ENCODE measurements at regions not wholly inside any gene's neighbourhood (a gene's known extent, or its start where the extent isn't known, plus 50 kb on each side); places are given as distances from the start of the nearest gene placed in this dataset.
"Not testable (repeated sequence)": the region's sequence is repeated elsewhere in the genome, so short reads cannot be mapped to it uniquely, and the experiment has no call there.

- no peak for DNase-seq (ENCODE audit: extremely low read depth in 1 of 2, low read depth in 1 of 2)
These were observed 63.3 kb downstream of the POU4F1 start for GRCh38 chr13:78540058-78540457.

- not testable (repeated sequence) for DNase-seq (ENCODE audit: extremely low read depth in 1 of 2, low read depth in 1 of 2)
These were observed 77.3 kb downstream of the POU4F1 start for GRCh38 chr13:78526044-78526443.

GRCh38 chr13:78524936-78525335, 78.4 kb downstream of the POU4F1 start:
- no peak for DNase-seq (ENCODE audit: extremely low read depth in 1 of 2, low read depth in 1 of 2)

- DNase-seq (ENCODE audit: extremely low read depth in 1 of 2, low read depth in 1 of 2) = no peak
These were observed 82.3 kb downstream of the POU4F1 start for GRCh38 chr13:78521091-78521490.

- no peak for DNase-seq (ENCODE audit: extremely low read depth in 1 of 2, low read depth in 1 of 2)
These were observed 82.9 kb downstream of the POU4F1 start for GRCh38 chr13:78520425-78520824.

- not testable (repeated sequence) for DNase-seq (ENCODE audit: extremely low read depth in 1 of 2, low read depth in 1 of 2)
These were observed 84.9 kb downstream of the POU4F1 start for GRCh38 chr13:78518482-78518881.

- DNase-seq (ENCODE audit: extremely low read depth in 1 of 2, low read depth in 1 of 2) = no peak
These were observed 103.5 kb downstream of the POU4F1 start for GRCh38 chr13:78499802-78500201.

- DNase-seq (ENCODE audit: extremely low read depth in 1 of 2, low read depth in 1 of 2) = no peak
These were observed 105.5 kb downstream of the POU4F1 start for GRCh38 chr13:78497702-78498355.

- DNase-seq (ENCODE audit: extremely low read depth in 1 of 2, low read depth in 1 of 2) = no peak
These were observed 111.4 kb downstream of the POU4F1 start for GRCh38 chr13:78491978-78492377.

- DNase-seq (ENCODE audit: extremely low read depth in 1 of 2, low read depth in 1 of 2) = not testable (repeated sequence)
These were observed 113.1 kb downstream of the POU4F1 start for GRCh38 chr13:78490225-78490624.

- no peak for DNase-seq (ENCODE audit: extremely low read depth in 1 of 2, low read depth in 1 of 2)
These were observed 115.6 kb downstream of the POU4F1 start for GRCh38 chr13:78487707-78488106.

GRCh38 chr13:78485803-78486202, 117.5 kb downstream of the POU4F1 start:
- no peak for DNase-seq (ENCODE audit: extremely low read depth in 1 of 2, low read depth in 1 of 2)

- DNase-seq (ENCODE audit: extremely low read depth in 1 of 2, low read depth in 1 of 2) = no peak
These were observed 125.2 kb downstream of the POU4F1 start for GRCh38 chr13:78478183-78478582.

- no peak for DNase-seq (ENCODE audit: extremely low read depth in 1 of 2, low read depth in 1 of 2)
These were observed 126.4 kb downstream of the POU4F1 start for GRCh38 chr13:78476910-78477309.

GRCh38 chr13:78468621-78469020, 134.7 kb downstream of the POU4F1 start:
- DNase-seq (ENCODE audit: extremely low read depth in 1 of 2, low read depth in 1 of 2) = no peak

- no peak for DNase-seq (ENCODE audit: extremely low read depth in 1 of 2, low read depth in 1 of 2)
These were observed 138.1 kb downstream of the POU4F1 start for GRCh38 chr13:78465250-78465649.

- no peak for DNase-seq (ENCODE audit: extremely low read depth in 1 of 2, low read depth in 1 of 2)
These were observed 143.2 kb downstream of the POU4F1 start for GRCh38 chr13:78460176-78460575.

GRCh38 chr13:78443839-78444238, 159.5 kb downstream of the POU4F1 start:
- DNase-seq (ENCODE audit: extremely low read depth in 1 of 2, low read depth in 1 of 2) = no peak

GRCh38 chr13:78437781-78438180, 165.6 kb downstream of the POU4F1 start:
- DNase-seq (ENCODE audit: extremely low read depth in 1 of 2, low read depth in 1 of 2) = no peak

GRCh38 chr13:78436311-78436710, 167.0 kb downstream of the POU4F1 start:
- DNase-seq (ENCODE audit: extremely low read depth in 1 of 2, low read depth in 1 of 2) = no peak

- no peak for DNase-seq (ENCODE audit: extremely low read depth in 1 of 2, low read depth in 1 of 2)
These were observed 172.0 kb downstream of the POU4F1 start for GRCh38 chr13:78431328-78431727.

GRCh38 chr13:78430811-78431210, 172.5 kb downstream of the POU4F1 start:
- no peak for DNase-seq (ENCODE audit: extremely low read depth in 1 of 2, low read depth in 1 of 2)

- no peak for DNase-seq (ENCODE audit: extremely low read depth in 1 of 2, low read depth in 1 of 2)
These were observed 173.1 kb downstream of the POU4F1 start for GRCh38 chr13:78430166-78430791.

Data from activated CD8-positive, alpha-beta memory T cell treated with anti-CD3 and anti-CD28 coated beads for 1 hour (primary cell).